GM06990 (cell line): ENCODE measurements at regions not wholly inside any gene's neighbourhood (a gene's known extent, or its start where the extent isn't known, plus 50 kb on each side); places are given as distances from the start of the nearest gene placed in this dataset.

Source experiments
- DNase-seq: peaks from one replicate; pipeline ENCODE4 v3.0.0-alpha.2; 2011; ENCODE audit not compliant: insufficient read length; ENCODE audit errors: extremely low read depth
- H3K27me3 ChIP-seq: replicated peaks from 2 replicates; pipeline ENCODE4 v1.6.0; 2011; ENCODE audit warnings: low read length; ENCODE audit not compliant: control insufficient read depth, insufficient read depth
- H3K36me3 ChIP-seq: 2 replicates; pipeline ENCODE4 v1.5.1; 2011; ENCODE audit warnings: low read length; ENCODE audit not compliant: control insufficient read depth, insufficient read depth
- H3K4me3 ChIP-seq: replicated peaks from 2 replicates; pipeline ENCODE4 v1.5.1; 2011; ENCODE audit warnings: low read depth, mild to moderate bottlenecking, control low read depth, low read length
- CTCF ChIP-seq: IDR thresholded peaks from 2 replicates; pipeline ENCODE4 v1.5.1; 2011; ENCODE audit warnings: low read length, control low read depth, mild to moderate bottlenecking, inconsistent platforms; ENCODE audit not compliant: insufficient read depth, poor library complexity, severe bottlenecking

GRCh38 chr6:169853196-169854082, 102.0 kb downstream of the ERMARD start:
- TF ChIP-seq CTCF: no peak
- no peak for DNase-seq
- H3K27me3 ChIP-seq: no peaks in the 10 kb centered on the region
- H3K4me3 ChIP-seq: no peak overlapping the region
- no peaks in the 10 kb centered on the region for H3K36me3 ChIP-seq

GRCh38 chr6:169852504-169853195, 101.2 kb downstream of the ERMARD start:
- no peak for DNase-seq
- Histone ChIP-seq H3K4me3 (no peak overlapping the region), H3K36me3 (no peaks in the 10 kb centered on the region), H3K27me3 (no peaks in the 10 kb centered on the region)
- no peak for TF ChIP-seq CTCF

GRCh38 chr6:169851641-169852503, 100.5 kb downstream of the ERMARD start:
- Histone ChIP-seq H3K27me3 (no peaks in the 10 kb centered on the region), H3K36me3 (no peaks in the 10 kb centered on the region), H3K4me3 (no peak overlapping the region)
- DNase-seq: no peak
- TF ChIP-seq CTCF: no peak

GRCh38 chr6:169850746-169851145, 99.3 kb downstream of the ERMARD start:
- no peaks in the 10 kb centered on the region for H3K36me3 ChIP-seq
- no peak overlapping the region for H3K4me3 ChIP-seq
- TF ChIP-seq CTCF: no peak
- DNase-seq: no peak
- H3K27me3 ChIP-seq: no peaks in the 10 kb centered on the region

- H3K36me3 ChIP-seq: no peaks in the 10 kb centered on the region
- no peak for TF ChIP-seq CTCF
- H3K27me3 ChIP-seq: peaks cover 1% of the 10 kb centered on the region; the same call in 1 of the 2 replicates
- H3K4me3 ChIP-seq: no peak overlapping the region
- no peak for DNase-seq
Measured at GRCh38 chr6:169850154-169850553, 98.7 kb downstream of the ERMARD start.
